Liver (tissue), 8 donors: ENCODE measurements at regions not wholly inside any gene's neighbourhood (a gene's known extent, or its start where the extent isn't known, plus 50 kb on each side); places are given as distances from the start of the nearest gene placed in this dataset.

Experiments
- DNase-seq: peaks from one replicate; pipeline ENCODE4 v3.0.0-alpha.2; 2017; ENCODE audit warnings: low spot score
- H3K27ac ChIP-seq, 2 donors: one replicate each; pipeline ENCODE4 v1.7.0; 2013; ENCODE audit warnings: inconsistent platforms in 2 of 2, low read length in 2 of 2, control low read depth in 1 of 2, low read depth in 1 of 2, mild to moderate bottlenecking in 1 of 2
- H3K27me3 ChIP-seq, 4 donors: one replicate each; pipeline versions ENCODE4 v1.6.1 to v1.7.0; 2013; ENCODE audit warnings: low read length in 3 of 4, inconsistent platforms in 1 of 4, mild to moderate bottlenecking in 1 of 4, moderate library complexity in 1 of 4; ENCODE audit not compliant: control insufficient read depth in 4 of 4, insufficient read depth in 4 of 4
- H3K36me3 ChIP-seq, 4 donors: one replicate each; pipeline versions ENCODE4 v1.6.1 to v1.7.0; 2013; ENCODE audit warnings: low read length in 3 of 4, mild to moderate bottlenecking in 3 of 4, low read depth in 1 of 4, moderate library complexity in 1 of 4; ENCODE audit not compliant: control insufficient read depth in 4 of 4, insufficient read depth in 3 of 4
- H3K4me1 ChIP-seq, 4 donors: one replicate each; pipeline versions ENCODE4 v1.6.1 to v1.7.0; 2013; ENCODE audit warnings: low read length in 3 of 4, mild to moderate bottlenecking in 3 of 4, moderate library complexity in 1 of 4; ENCODE audit not compliant: control insufficient read depth in 4 of 4, insufficient read depth in 4 of 4
- H3K4me3 ChIP-seq, 3 donors: one replicate each; pipeline versions ENCODE4 v1.6.1 to v1.7.0; 2013; ENCODE audit warnings: low read length in 3 of 3, control low read depth in 1 of 3, low read depth in 1 of 3, mild to moderate bottlenecking in 1 of 3
- H3K9ac ChIP-seq, 2 donors: one replicate each; pipeline ENCODE4 v1.7.0; 2013; ENCODE audit warnings: low read length in 2 of 2, mild to moderate bottlenecking in 2 of 2, moderate library complexity in 2 of 2, control low read depth in 1 of 2, low read depth in 1 of 2
- H3K9me3 ChIP-seq, 4 donors: one replicate each; pipeline versions ENCODE4 v1.6.1 to v1.7.0; 2013; ENCODE audit warnings: low read length in 3 of 4; ENCODE audit not compliant: control insufficient read depth in 4 of 4
- ATF3 ChIP-seq: IDR thresholded peaks from 2 replicates; pipeline ENCODE4 v1.6.1; 2016; ENCODE audit warnings: antibody characterized with exemption
- CTCF ChIP-seq: fragments of 150-350 bp; IDR thresholded peaks from 2 replicates; pipeline ENCODE4 v1.5.1; 2017; ENCODE audit warnings: improper control_type of control experiment, low read depth, low read length; ENCODE audit not compliant: missing input control
- EGR1 ChIP-seq, 2 donors: IDR thresholded peaks; 2 replicates each; pipeline ENCODE4 v1.6.1; 2016 to 2018; ENCODE audit warnings: antibody characterized with exemption in 2 of 2, low read depth in 2 of 2
- FOXA1 ChIP-seq: IDR thresholded peaks from 2 replicates; pipeline ENCODE4 v1.6.1; 2016; ENCODE audit warnings: antibody characterized with exemption
- FOXA2 ChIP-seq: IDR thresholded peaks from 2 replicates; pipeline ENCODE4 v1.6.1; 2016; ENCODE audit warnings: antibody characterized with exemption
- HNF4A ChIP-seq, 2 donors: conservative IDR thresholded peaks; 2 replicates each; pipeline ENCODE4 v1.6.1; 2016; ENCODE audit warnings: antibody characterized with exemption in 2 of 2, mild to moderate bottlenecking in 2 of 2
- HNF4G ChIP-seq: IDR thresholded peaks from 2 replicates; pipeline ENCODE4 v1.6.1; 2016; ENCODE audit warnings: antibody characterized with exemption
- JUND ChIP-seq, 2 donors: IDR thresholded peaks; 2 replicates each; pipeline ENCODE4 v1.6.1; 2016; ENCODE audit warnings: antibody characterized with exemption in 2 of 2
- MAX ChIP-seq: IDR thresholded peaks from 2 replicates; pipeline ENCODE4 v1.6.1; 2016; ENCODE audit warnings: antibody characterized with exemption
- NR2F2 ChIP-seq: IDR thresholded peaks from 2 replicates; pipeline ENCODE4 v1.6.1; 2016; ENCODE audit warnings: antibody characterized with exemption
- RAD21 ChIP-seq, 2 donors: IDR thresholded peaks; 2 replicates each; pipeline ENCODE4 v1.6.1; 2016; ENCODE audit warnings: antibody characterized with exemption in 2 of 2, mild to moderate bottlenecking in 2 of 2
- REST ChIP-seq: IDR thresholded peaks from 2 replicates; pipeline ENCODE4 v1.6.1; 2016; ENCODE audit warnings: antibody characterized with exemption, mild to moderate bottlenecking
- RXRA ChIP-seq, 2 donors: IDR thresholded peaks; 2 replicates each; pipeline ENCODE4 v1.6.1; 2017 to 2018; ENCODE audit warnings: antibody characterized with exemption in 2 of 2, mild to moderate bottlenecking in 1 of 2
- SP1 ChIP-seq: IDR thresholded peaks from 2 replicates; pipeline ENCODE4 v1.6.1; 2018; ENCODE audit warnings: antibody characterized with exemption, mild to moderate bottlenecking
- YY1 ChIP-seq: IDR thresholded peaks from 2 replicates; pipeline ENCODE4 v1.6.1; 2016; ENCODE audit warnings: antibody characterized with exemption, mild to moderate bottlenecking
- ZBTB33 ChIP-seq: IDR thresholded peaks from 2 replicates; pipeline ENCODE4 v1.6.1; 2016; ENCODE audit warnings: antibody characterized with exemption
- WGBS: extraction: QIAGEN DNeasy Blood & Tissue Kit; methylation state at CpG from one replicate; pipeline ENCODE4 v1.1.7; 2013; 5-methylcytosine and 5-hydroxymethylcytosine counted together
- donor health status: healthy.
- donor health status: healthy.
- donor health status: healthy.
- donor health status: healthy.
- donor health status: healthy.

GRCh38 chr15:26017665-26018064 is 154.5 kb upstream of the ATP10A start (continued):
- no peak for TF ChIP-seq REST
- TF ChIP-seq FOXA1: no peak
- no peak for TF ChIP-seq EGR1 (IDR thresholded peaks at IDR 0.05; ENCODE audit: low read depth in 2 of 2)
- TF ChIP-seq MAX: no peak

GRCh38 chr15:26015516-26016075 is 152.5 kb upstream of the ATP10A start:
- no peak for DNase-seq
- Histone ChIP-seq H3K36me3 (no peaks in the 10 kb centered on the region), H3K4me3 (no peak overlapping the region), H3K9ac (no peak overlapping the region), H3K4me1 (no peaks in the 10 kb centered on the region), H3K9me3 (no peaks in the 10 kb centered on the region), H3K27me3 (no peaks in the 10 kb centered on the region), H3K27ac (no peak overlapping the region)
- 65% methylated on average over 11 of the region's 11 CpGs for WGBS
- TF ChIP-seq FOXA2: no peak
- TF ChIP-seq HNF4A (conservative IDR thresholded peaks at IDR 0.05): no peak
- TF ChIP-seq RXRA (IDR thresholded peaks at IDR 0.05): no peak
- TF ChIP-seq ATF3: no peak
- TF ChIP-seq HNF4G: no peak
- no peak for TF ChIP-seq NR2F2
- no peak for TF ChIP-seq CTCF
- no peak for TF ChIP-seq JUND (IDR thresholded peaks at IDR 0.05)
- no peak for TF ChIP-seq RAD21 (IDR thresholded peaks at IDR 0.05)
- no peak for TF ChIP-seq ZBTB33
- TF ChIP-seq YY1: no peak
- TF ChIP-seq EGR1 (IDR thresholded peaks at IDR 0.05; ENCODE audit: low read depth in 2 of 2): no peak
- no peak for TF ChIP-seq MAX
- no peak for TF ChIP-seq FOXA1
- TF ChIP-seq SP1: no peak
- TF ChIP-seq REST: no peak
